ENCODE measurements at regions not wholly inside any gene's neighbourhood (a gene's known extent, or its start where the extent isn't known, plus 50 kb on each side); places are given as distances from the start of the nearest gene placed in this dataset.

GRCh38 chr15:26097216-26097615 is 234.1 kb upstream of the ATP10A start (continued):
- TF ChIP-seq CEBPB (IDR thresholded peaks at IDR 0.05; ENCODE audit: low read depth): no peak
- TF ChIP-seq TCF7L2 (IDR thresholded peaks at IDR 0.05; ENCODE audit: borderline replicate concordance, extremely low read depth, insufficient read depth, insufficient read length): no peak
- no peak for TF ChIP-seq EZH2phosphoT487 (IDR thresholded peaks at IDR 0.05; ENCODE audit: borderline replicate concordance)
- no peak for TF ChIP-seq ELF1 (IDR thresholded peaks at IDR 0.05; ENCODE audit: borderline replicate concordance, low read depth)
- TF ChIP-seq SRF (IDR thresholded peaks at IDR 0.05; ENCODE audit: low read depth): no peak
- TF ChIP-seq CBX3 (IDR thresholded peaks at IDR 0.05; ENCODE audit: low read depth): no peak
- TF ChIP-seq ATF3 (IDR thresholded peaks at IDR 0.05): no peak

- Histone ChIP-seq H3K79me2 (ENCODE audit: insufficient read depth, low read length) (no peaks in the 10 kb centered on the region), H3K4me3 (replicated peaks in 1 of 2; ENCODE audit: low read depth in 1 of 2, low read length in 2 of 2) (no peak overlapping the region), H3K27ac (ENCODE audit: low read depth, low read length) (no peak overlapping the region), H3K4me2 (ENCODE audit: low read length) (no peak overlapping the region), H4K20me1 (ENCODE audit: insufficient read depth) (no peaks in the 10 kb centered on the region), H3K9ac (ENCODE audit: low read length) (no peak overlapping the region), H3K9me3 (ENCODE audit: control insufficient read depth in 1 of 2, insufficient read depth in 1 of 2, low read depth in 1 of 2, low read length in 2 of 2) (peaks cover 17 to 46% of the 10 kb centered on the region in 2 experiments; a peak in 2 of 4 replicates), H3K27me3 (ENCODE audit: insufficient read depth, low read length) (no peaks in the 10 kb centered on the region), H3K4me1 (ENCODE audit: control insufficient read depth in 1 of 2, insufficient read depth in 2 of 2, low read length in 2 of 2) (no peaks in the 10 kb centered on the region), H3K9me2 (ENCODE audit: insufficient read depth) (no peaks in the 10 kb centered on the region), H2AFZ (ENCODE audit: low read depth, low read length, poor library complexity, severe bottlenecking) (no peak overlapping the region), H3K36me3 (ENCODE audit: control insufficient read depth in 1 of 2, insufficient read depth in 2 of 2, low read length in 2 of 2) (no peaks in the 10 kb centered on the region)
- no peak for ATAC-seq
- ChIA-PET CTCF (no interaction called here), RAD21 (ENCODE audit: low non-redundant PET in 1 of 2, low total read pairs in 2 of 2, uncharacterized antibody in 2 of 2, unreplicated experiment in 2 of 2) (no interaction called here), POLR2A (no interaction called here)
- no peak for TF ChIP-seq EZH2phosphoT487 (IDR thresholded peaks at IDR 0.05; ENCODE audit: borderline replicate concordance)
- TF ChIP-seq POLR2A (IDR thresholded peaks at IDR 0.05; ENCODE audit: borderline replicate concordance, extremely low read depth, insufficient read depth, insufficient read length): no peak
- no peak for TF ChIP-seq SRF (IDR thresholded peaks at IDR 0.05; ENCODE audit: low read depth)
- no peak for TF ChIP-seq TCF7L2 (IDR thresholded peaks at IDR 0.05; ENCODE audit: borderline replicate concordance, extremely low read depth, insufficient read depth, insufficient read length)
- no peak for TF ChIP-seq EZH2 (IDR thresholded peaks at IDR 0.05)
- TF ChIP-seq FOSL1 (IDR thresholded peaks at IDR 0.05; ENCODE audit: low read depth): no peak
- no peak for TF ChIP-seq CTCF (IDR thresholded peaks at IDR 0.05 in 2 of 3, conservative IDR thresholded peaks at IDR 0.05 in 1 of 3; ENCODE audit: borderline replicate concordance in 1 of 3, insufficient read depth in 1 of 3, low read depth in 2 of 3, low read length in 2 of 3)
- no peak for DNase-seq (ENCODE audit: low read depth, low spot score)
- no TSS peak for BruUV-seq (replicated peaks)
- intact Hi-C loops (cut with micrococcal nuclease): no loop called here
Observed at GRCh38 chr15:26096581-26096980, 233.5 kb upstream of the ATP10A start.
